ENCODE measurements at regions not wholly inside any gene's neighbourhood (a gene's known extent, or its start where the extent isn't known, plus 50 kb on each side); places are given as distances from the start of the nearest gene placed in this dataset.

GRCh38 chr5:175222621-175223020 is 221.4 kb downstream of the DRD1 start:
- TF ChIP-seq EZH2 (IDR thresholded peaks at IDR 0.05; ENCODE audit: low read length, unreplicated experiment) (no peak), CTCF (conservative IDR thresholded peaks at IDR 0.05; ENCODE audit: low read depth, low read length) (no peak)
